SK-MEL-5 (cell line): ENCODE measurements at regions not wholly inside any gene's neighbourhood (a gene's known extent, or its start where the extent isn't known, plus 50 kb on each side); places are given as distances from the start of the nearest gene placed in this dataset.
A peak's percentile ranks its signal among the peaks of the same experiment; 100 is the strongest.

Experiments
- DNase-seq: peaks from one replicate; pipeline ENCODE4 v3.0.0-alpha.2; 2016; ENCODE audit warnings: low read depth, low spot score
- in situ Hi-C: cut with HindIII; loops from 2 replicates; pipeline ENCODE4 v1.10.0; 2016; ENCODE audit warnings: low sequenced_read_pairs, high pct_unique_total_duplicates, low pct_unique_long_range_greater_than_20kb

DNA sequence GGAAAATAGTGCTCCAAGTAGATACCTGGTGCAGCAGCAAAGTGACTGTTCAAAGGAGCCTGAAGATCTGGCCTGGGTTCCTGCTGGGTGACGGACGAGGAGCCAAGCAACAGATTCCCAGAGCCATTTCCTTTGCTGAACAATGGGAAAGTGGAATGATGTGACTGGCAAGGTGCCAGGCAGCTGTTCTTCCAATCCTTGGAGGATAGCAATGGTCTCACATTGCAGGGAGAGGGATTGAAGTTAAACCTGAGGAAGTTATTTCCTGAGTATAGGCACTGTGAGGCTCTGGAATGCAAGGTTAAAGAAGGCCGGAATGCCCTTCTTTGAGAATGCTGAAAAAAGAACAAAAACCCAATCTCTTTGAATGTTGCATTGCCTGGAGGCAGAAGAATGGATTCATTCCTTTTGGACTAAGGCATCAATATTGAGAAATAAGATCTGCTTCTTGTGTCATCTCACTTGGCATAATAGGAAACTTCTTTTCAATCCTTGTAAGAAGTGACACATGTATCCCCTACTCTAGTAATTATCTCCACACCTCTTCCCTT, 223.8 kb downstream of the BLID start:
- DNase-seq, result peak; percentile 13
- in situ Hi-C loops, result no loop called here

DNA sequence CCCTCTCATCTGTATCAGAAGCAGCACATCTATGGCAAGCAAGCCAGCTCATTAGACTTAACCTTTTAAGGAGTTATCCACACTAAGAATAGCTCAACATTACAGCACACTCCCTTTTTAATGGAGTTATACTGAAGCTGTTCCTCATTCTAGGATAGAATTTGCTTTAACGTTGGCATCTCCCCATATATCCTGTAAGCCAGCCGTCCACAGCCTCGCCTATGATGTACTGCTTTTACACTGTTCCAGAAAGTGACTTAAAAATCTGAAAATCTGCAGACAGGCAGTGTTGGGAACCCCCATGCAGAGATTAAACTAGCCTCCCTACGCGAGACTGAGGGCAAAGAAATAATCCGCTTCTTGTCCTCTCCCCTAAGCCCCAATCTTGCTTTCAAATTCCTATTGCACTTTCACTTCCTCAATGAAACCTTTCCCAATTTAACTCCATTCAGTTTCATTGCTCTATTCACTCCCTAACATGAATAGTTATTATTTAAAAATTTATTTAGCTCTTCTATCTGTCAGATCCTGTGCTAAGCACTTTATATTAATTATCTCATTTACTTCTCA, 225.0 kb downstream of the BLID start:
- no peak for DNase-seq
- in situ Hi-C loops, result no loop called here

DNA sequence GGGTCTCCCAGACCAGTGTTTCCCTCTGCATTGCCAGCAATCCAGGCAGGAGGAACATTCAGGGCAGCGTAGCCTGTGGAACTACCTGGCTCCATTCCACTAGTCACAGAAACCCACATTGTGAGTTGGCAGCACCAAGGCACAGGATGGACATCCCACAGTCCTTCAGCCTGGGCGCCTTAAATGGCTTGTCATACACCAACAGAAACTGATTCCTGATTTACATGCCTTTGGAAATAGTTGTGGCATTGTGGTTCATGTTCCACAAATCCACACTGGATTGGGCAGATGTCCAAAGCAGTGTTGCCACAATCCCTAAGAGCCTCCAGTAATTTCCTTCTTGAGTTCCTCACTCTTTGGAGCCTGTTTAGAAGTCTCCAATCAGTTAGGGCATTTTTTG, 225.6 kb downstream of the BLID start:
- in situ Hi-C loops, result no loop called here
- DNase-seq, result no peak

DNA sequence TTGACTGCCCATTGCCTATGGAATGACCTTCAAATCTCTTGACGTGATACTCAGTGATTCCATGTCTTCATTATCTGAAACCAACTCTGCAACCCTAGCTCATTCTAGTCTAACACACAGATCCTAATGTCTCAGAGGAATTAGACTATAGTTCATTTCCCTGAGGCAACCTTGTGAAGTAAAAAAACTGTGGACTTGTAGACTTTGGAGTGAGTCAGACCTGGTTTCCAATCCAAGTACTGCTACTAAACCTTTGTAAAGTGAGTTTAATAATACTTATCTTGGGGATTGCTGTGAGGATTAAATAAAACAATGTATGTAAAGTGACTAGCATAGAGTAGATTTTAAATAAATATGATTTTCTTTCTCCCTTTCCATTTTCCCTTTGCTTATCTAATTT, 226.1 kb downstream of the BLID start:
- DNase-seq, result no peak
- in situ Hi-C loops, result no loop called here

DNA sequence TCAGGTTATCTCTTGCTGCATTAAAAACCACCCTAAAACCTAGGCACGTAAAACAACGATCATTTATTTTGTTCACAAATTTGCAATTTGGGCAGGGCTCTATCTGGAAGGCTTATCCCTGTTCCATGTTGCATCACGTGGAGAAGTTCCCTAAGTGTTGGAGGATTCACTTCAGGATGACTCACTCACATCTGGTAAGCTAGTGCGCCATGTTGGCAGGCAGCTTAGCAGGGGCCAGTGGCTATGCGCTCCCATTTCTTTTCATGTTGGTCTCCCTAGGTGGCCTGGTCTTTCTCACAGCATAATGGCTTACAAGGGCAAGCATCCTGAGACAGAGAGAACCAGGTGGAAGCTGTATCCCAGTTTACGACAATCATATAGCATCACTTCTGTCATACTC, 226.8 kb downstream of the BLID start:
- in situ Hi-C loops, result no loop called here
- no peak for DNase-seq

DNA sequence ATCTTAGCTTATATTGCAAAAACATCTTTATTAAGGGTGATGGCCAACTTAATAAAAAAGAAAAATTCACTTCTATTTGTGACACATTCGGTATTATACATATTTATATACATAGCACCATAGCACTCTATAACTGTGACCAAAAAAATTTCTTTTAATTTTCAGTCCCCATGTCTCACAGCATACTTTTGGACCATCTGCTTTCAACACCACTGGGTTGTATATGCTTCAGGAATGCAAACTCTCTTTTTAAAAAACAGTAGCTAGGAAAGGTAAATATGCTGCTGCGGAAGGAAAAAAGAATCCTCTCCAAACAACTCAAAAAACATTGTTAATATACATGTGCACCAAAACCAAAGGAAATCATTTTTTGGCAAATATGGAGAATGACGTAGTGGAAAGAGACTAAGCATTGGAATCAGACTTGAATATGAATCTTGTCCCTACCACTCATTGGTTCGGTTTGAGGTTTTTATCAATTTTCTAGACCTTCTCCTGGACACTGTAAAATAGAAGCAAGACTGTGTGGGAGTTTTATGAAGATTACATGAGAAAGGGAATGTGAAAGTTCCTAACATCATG, 227.9 kb downstream of the BLID start:
- in situ Hi-C loops, result no loop called here

DNA sequence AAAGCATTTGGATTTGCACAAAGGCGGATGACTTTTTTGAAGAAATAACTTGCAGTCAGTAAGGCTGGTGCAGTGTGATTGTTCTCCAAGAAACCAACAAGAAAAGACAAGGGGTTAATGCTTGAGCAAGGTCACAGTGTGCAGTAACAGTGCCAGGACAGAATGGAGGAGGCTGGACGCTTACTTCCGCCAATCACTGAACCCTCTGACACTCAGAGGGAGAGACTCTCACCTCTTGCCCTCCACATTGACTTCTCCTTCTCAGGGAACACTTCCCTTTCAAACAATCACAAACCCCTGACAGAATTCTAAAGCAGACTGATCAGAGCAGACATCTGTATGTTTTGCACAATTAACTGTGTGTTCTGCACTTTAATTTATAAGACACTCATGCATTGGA, 228.4 kb downstream of the BLID start:
- in situ Hi-C loops, result no loop called here

More for the DNA sequence above, 227.9 kb downstream of the BLID start:
- DNase-seq, result no peak

DNA sequence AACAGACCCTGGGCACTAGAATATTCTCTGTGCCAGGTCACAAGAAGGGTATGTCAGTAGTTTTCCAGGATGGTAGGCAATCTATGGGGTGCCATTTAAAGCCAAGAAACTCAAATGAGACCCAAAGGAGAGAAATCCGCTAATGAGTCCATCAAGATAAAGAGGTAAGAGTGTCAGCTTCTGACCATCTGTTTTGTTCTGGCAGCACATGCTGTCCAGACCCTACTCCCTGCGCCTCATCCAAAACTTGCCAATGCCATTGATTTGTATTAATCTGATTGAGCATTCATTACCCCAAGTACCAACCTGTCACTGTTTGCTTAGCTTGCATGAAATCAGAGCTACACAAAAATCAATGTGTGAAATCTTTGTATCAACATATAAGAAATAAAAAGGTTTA, 229.0 kb downstream of the BLID start:
- no peak for DNase-seq
- in situ Hi-C loops, result no loop called here

More for the DNA sequence above, 228.4 kb downstream of the BLID start:
- no peak for DNase-seq

DNA sequence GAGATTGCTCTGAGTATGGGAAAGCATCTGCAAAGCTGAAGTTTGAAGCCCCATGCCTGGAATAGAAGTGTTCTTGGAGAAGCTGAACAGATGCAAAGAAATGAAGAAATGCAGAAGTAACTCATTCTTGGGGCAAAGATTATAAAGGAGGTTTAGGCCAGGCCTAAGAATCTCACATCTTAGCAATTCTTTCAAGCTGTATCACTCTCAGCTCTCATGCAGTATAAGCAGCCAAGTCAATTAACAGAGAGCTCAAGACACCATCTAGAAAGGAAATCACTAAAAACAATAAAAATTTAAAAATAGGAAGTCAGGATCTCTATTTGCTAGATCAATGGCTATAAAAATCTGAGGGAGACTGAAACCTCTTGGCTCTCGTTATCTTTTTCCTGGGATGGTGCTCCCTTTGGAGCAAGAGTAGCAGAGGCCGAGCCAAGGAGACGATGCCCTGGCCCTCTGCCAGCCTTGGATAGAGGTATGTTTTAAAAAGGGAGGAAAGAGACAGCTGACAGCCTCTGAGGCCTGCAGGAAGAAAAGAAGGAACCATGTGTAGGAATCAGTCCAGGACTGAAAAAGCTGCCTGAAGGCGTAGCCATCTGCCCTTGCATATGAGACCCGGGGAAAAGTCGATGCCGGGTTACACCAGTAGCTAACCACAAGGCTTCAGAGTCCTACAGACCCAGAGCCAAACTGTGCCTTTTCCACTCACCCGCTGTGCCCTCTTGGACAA, 229.8 kb downstream of the BLID start:
- no peak for DNase-seq
- in situ Hi-C loops, result no loop called here

DNA sequence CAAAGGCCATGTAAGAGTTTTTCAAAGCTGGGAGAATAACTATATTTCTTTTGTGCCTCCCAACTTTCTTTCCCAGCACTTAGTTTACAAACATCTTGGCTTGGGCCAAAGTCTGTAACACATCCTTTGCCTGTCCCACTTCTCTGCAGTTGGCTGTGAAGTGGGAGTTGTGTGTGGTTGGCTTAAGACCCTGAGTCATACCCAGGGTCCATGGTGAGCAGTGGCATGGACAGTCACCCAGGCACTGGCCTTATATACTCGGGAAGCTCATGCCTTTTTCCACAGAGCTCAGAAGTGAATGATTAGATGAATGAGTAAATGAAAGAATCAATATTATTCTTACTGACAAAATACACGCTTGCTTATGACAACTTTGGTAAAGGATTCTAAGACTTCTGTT, 231.4 kb downstream of the BLID start:
- in situ Hi-C loops, result no loop called here
- no peak for DNase-seq

DNA sequence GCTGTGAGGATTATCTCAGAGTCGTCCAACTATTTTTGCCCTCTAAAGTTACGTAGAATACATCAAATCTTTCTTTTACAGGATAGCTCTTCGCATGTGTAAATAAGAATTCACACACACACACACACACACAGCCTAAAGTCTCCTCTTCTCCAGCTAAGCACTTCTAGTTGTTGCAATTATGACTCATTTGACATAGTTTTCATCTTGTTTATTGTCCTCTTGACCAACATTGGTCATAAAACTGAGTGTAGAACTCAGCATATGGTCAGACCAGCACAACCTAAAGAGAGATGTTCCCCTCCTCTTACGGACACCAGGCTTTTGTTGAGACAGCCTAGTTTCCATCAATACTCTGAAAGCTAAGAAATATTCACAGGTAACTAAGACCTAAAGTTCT, 234.2 kb downstream of the BLID start:
- in situ Hi-C loops, result no loop called here
- no peak for DNase-seq

DNA sequence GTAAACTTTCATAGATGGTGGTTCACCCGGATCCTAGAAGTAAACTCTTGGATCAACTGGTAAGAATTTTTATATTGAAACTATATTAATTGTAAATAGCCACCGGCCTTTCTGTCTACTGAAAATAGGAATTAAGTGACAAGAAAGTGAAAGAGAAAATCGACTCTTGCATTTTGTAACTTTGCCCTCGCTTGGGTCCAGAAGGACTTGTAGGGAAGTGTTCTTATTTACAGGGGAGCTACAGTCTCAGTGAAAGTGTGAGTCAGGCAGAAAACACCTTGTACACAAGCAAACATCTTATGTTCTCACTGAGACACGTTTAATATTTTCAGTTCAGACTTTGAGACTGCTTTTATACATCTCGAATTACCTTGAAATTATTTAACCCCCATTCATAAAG, 238.9 kb downstream of the BLID start:
- in situ Hi-C loops, result no loop called here
- no peak for DNase-seq

DNA sequence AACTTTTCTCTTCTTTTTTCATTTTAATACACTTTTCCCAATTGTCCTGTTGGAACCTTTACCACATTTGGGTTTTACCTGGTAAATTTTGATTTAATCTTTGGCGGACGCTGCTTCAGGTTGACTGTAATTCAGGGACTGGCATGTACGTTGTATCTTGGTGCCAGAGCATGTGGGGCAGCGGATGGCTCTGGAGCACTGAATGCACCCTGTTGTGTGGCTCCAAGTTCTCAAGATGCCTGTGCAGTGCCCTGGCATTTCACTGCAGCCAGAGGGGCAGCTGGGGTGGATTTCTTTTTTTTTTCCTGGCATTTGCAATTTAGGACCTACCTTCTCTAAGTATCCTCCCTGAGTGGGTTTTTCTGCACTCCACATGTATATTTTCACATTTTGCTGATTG, 242.2 kb downstream of the BLID start:
- DNase-seq, result no peak
- in situ Hi-C loops, result no loop called here

DNA sequence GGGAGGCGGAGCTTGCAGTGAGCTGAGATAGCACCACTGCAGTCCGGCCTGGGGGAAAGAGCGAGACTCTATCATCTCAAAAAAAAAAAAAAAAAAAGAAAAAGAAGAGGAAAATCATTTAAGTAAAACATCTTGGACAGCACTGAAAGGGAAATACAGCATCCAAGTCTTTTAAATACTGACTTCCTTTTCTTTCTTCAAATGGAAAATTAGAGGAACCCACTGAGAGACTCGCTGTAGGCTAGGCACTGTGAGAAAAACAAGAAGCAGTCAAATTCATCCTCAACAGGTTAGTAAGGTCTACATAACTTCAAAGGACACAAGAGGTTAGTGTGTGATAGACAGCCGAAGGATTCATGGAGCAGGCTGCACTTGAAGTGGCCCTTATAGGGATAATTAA, 243.7 kb downstream of the BLID start:
- no peak for DNase-seq
- in situ Hi-C loops, result no loop called here

DNA sequence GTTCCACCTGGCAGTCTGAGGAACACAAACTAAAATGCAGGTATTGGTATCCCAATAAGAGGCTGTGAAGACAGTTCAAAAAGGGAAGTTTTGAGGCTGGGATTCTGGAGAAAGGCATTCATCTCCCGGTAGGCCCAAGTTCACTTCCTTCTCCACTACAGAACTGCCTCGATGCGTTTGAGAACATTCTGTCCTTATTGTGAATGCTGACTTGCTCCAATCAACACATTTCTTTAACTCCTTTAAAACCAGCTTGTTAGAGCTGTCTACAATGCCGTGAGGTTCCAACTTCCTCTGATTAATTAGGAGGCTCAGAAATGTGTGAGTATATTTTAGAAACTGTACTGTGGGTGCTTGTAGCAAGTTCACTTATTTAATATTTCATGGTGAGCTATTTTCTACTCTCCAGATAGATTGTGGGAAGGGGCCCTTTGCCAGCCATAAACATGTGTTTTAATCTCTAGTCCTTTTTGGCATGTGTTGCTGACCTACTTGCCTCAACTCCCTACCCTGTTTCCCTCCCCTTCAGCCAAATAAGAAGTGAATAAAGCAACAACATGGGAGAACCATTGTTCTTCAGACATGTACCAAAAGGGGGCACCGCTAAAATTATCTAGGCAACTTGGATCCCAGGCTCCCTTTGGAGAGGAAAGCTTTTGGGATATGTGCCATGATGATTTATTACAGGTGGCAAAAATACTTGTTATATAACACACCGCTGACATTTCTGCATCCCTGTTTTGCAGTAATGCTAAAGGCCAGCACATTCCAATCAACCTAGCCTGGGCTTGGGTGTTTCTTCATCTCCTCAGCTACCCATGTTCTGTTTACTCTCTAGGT, 245.6 kb downstream of the BLID start:
- in situ Hi-C loops, result no loop called here
- DNase-seq, result peak; percentile 5

DNA sequence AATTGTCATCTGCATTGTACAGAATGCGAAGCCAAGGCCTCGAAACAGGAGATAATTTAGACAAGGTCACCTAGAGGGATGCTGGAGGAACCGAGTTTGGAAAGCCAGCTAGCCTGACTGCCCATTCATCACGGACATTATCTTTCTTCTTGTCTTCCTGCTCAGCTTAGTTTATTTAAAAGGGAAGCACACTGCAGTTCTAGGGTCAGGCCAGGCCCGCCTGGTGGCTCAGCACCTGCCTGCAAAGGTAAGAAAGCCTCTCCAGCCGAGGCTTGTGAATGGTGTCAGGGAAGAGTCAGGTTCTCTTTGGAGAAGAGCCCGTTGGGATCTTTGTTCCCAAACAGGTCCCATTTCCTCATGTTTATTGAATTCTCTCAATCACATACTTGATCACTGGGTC, 246.5 kb downstream of the BLID start:
- in situ Hi-C loops, result no loop called here
- DNase-seq, result no peak

DNA sequence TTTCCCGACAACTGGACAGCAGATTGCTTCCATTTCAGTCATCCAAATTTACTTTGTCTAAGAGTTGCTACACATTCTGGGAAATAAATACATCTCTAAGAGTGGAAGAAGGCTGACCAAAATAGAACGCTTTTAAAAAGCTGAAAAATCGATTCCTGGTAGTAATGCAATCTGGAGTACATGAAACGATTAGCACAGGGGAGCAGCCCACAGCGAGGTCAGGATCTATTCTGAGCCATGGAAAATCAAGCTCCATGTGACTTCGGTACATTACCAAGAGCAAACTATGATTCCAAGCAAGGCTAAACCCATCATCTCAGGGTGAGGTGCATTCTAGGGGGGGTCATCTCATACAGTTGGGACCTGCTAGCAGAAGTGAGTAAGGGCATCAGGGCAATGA, 249.3 kb downstream of the BLID start:
- no peak for DNase-seq
- in situ Hi-C loops, result no loop called here

DNA sequence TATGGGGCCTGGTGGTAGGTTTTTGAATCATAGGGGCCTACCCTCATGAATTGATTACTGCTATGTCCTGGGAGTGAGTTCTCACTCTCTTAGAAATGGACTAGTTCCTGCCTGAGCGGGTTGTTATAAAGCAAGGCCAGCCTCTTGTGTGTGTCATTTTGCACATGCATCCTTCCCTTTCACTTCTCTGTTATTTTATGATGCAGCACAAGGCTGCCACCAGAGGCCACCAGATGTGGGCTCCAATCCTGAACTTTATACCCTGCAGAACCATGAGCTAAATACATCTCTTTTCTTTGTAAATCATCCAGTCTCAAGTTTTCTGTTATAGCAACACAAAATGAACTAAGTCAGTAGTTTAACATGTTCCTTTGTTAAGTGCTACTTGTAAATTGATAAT, 251.4 kb downstream of the BLID start:
- in situ Hi-C loops, result no loop called here
- DNase-seq, result no peak
